Endometrial microvascular endothelial cells (primary cell): ENCODE measurements at regions not wholly inside any gene's neighbourhood (a gene's known extent, or its start where the extent isn't known, plus 50 kb on each side); places are given as distances from the start of the nearest gene placed in this dataset.

Experiments
- in situ Hi-C: cut with HindIII; loops from 2 replicates; pipeline ENCODE4 v1.10.0; 2017; ENCODE audit warnings: low sequenced_read_pairs, low pct_unique_long_range_greater_than_20kb; ENCODE audit errors: inconsistent ontology term

- in situ Hi-C loops, result no loop called here
These were observed 143.4 kb upstream of the C14orf180 start for GRCh38 chr14:104436047-104436591.

- in situ Hi-C loops, result no loop called here
These were observed 142.5 kb upstream of the C14orf180 start for GRCh38 chr14:104436741-104437701.

- in situ Hi-C loops, result no loop called here
These were observed 141.9 kb upstream of the C14orf180 start for GRCh38 chr14:104437703-104438102.

- in situ Hi-C loops, result no loop called here
These were observed 141.2 kb upstream of the C14orf180 start for GRCh38 chr14:104438166-104438887.

- in situ Hi-C loops, result no loop called here
These were observed 139.9 kb upstream of the C14orf180 start for GRCh38 chr14:104439625-104440024.

- in situ Hi-C loops, result no loop called here
These were observed 139.1 kb upstream of the C14orf180 start for GRCh38 chr14:104440297-104440956.

- in situ Hi-C loops, result no loop called here
These were observed 138.1 kb upstream of the C14orf180 start for GRCh38 chr14:104441275-104442106.

- in situ Hi-C loops, result no loop called here
These were observed 137.4 kb upstream of the C14orf180 start for GRCh38 chr14:104442107-104442551.

GRCh38 chr14:104442631-104443390 is 136.8 kb upstream of the C14orf180 start:
- in situ Hi-C loops, result no loop called here

- in situ Hi-C loops, result no loop called here
These were observed 136.0 kb upstream of the C14orf180 start for GRCh38 chr14:104443391-104444158.

GRCh38 chr14:104444159-104445030 is 135.2 kb upstream of the C14orf180 start:
- in situ Hi-C loops, result no loop called here

GRCh38 chr14:104445086-104445485 is 134.5 kb upstream of the C14orf180 start:
- in situ Hi-C loops, result no loop called here

GRCh38 chr14:104445832-104446381 is 133.7 kb upstream of the C14orf180 start:
- in situ Hi-C loops, result no loop called here

- in situ Hi-C loops, result no loop called here
These were observed 133.0 kb upstream of the C14orf180 start for GRCh38 chr14:104446611-104447010.

GRCh38 chr14:104447750-104448149 is 131.8 kb upstream of the C14orf180 start:
- in situ Hi-C loops, result no loop called here

GRCh38 chr14:104448321-104448720 is 131.2 kb upstream of the C14orf180 start:
- in situ Hi-C loops, result no loop called here
